ENCODE measurements at regions not wholly inside any gene's neighbourhood (a gene's known extent, or its start where the extent isn't known, plus 50 kb on each side); places are given as distances from the start of the nearest gene placed in this dataset.
"Not testable (repeated sequence)": the region's sequence is repeated elsewhere in the genome, so short reads cannot be mapped to it uniquely, and the experiment has no call there.

DNA sequence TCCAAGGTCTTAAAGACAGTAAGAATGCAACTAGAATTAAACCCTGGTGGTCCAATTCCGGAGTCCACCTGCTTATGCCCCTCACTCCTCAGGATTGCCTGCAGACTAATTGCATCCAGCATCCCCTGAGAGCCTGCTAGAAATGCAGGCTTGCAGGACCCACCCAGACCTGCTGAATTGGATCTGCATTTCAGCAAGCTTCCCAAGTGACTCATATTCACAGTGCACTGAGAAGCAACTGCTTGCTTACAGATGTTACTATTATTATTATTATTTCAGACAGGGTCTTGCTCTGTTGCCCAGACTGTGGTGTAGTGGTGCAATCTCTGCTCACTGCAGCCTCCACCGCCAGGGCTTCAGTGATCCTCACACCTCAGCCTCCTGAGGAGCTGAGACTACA is 83.5 kb upstream of the VGLL4 start:
- TF ChIP-seq, protein P1, sequence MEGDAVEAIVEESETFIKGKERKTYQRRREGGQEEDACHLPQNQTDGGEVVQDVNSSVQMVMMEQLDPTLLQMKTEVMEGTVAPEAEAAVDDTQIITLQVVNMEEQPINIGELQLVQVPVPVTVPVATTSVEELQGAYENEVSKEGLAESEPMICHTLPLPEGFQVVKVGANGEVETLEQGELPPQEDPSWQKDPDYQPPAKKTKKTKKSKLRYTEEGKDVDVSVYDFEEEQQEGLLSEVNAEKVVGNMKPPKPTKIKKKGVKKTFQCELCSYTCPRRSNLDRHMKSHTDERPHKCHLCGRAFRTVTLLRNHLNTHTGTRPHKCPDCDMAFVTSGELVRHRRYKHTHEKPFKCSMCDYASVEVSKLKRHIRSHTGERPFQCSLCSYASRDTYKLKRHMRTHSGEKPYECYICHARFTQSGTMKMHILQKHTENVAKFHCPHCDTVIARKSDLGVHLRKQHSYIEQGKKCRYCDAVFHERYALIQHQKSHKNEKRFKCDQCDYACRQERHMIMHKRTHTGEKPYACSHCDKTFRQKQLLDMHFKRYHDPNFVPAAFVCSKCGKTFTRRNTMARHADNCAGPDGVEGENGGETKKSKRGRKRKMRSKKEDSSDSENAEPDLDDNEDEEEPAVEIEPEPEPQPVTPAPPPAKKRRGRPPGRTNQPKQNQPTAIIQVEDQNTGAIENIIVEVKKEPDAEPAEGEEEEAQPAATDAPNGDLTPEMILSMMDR (IDR thresholded peaks at IDR 0.05; ENCODE audit: low read length, missing control alignments), result no peak
- H3K4me3 ChIP-seq (replicated peaks; ENCODE audit: low read depth, low read length), result no peak overlapping the region
- peak; percentile 2 for DNase-seq (ENCODE audit: low read depth)

DNA sequence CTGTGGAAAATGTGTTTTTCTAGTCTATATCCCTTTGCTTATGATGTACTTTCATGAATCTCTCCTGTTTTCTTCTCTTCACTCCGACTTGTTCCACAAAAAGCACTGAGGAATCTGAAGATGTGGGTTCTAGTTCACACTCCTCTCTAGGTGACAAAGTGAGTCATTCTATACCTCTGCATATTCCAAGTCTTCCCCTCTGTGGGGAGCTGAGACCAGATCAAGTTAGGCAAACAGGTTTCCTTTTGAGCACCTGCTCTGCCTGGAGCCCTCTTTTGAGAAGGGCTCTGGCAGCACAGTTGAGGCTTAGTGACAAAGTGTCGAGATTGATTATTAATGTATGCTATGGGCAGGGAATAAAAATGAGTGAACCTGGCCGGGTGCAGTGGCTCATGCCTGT is 82.4 kb upstream of the VGLL4 start:
- H3K4me3 ChIP-seq (replicated peaks; ENCODE audit: low read depth, low read length), result no peak overlapping the region
- TF ChIP-seq, protein P1 (IDR thresholded peaks at IDR 0.05; ENCODE audit: low read length, missing control alignments), result no peak
- DNase-seq (ENCODE audit: low read depth), result no peak

DNA sequence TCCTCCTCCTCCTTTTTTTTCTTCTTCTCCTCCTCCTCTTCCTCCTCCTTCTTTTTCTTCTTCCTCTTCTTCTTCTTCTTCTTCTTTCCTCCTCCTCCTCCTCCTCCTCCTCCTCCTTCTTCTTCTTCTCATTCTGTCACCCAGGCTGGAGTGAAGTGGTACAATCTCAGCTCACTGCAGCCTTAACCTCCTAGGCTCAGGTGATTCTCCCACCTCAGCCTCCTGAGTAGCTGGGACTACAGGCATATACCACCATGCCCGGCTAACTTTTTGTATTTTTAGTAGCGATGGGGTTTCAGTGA is 81.6 kb upstream of the VGLL4 start:
- DNase-seq (ENCODE audit: low read depth); H3K4me3 ChIP-seq (replicated peaks; ENCODE audit: low read depth, low read length): not testable (repeated sequence)

DNA sequence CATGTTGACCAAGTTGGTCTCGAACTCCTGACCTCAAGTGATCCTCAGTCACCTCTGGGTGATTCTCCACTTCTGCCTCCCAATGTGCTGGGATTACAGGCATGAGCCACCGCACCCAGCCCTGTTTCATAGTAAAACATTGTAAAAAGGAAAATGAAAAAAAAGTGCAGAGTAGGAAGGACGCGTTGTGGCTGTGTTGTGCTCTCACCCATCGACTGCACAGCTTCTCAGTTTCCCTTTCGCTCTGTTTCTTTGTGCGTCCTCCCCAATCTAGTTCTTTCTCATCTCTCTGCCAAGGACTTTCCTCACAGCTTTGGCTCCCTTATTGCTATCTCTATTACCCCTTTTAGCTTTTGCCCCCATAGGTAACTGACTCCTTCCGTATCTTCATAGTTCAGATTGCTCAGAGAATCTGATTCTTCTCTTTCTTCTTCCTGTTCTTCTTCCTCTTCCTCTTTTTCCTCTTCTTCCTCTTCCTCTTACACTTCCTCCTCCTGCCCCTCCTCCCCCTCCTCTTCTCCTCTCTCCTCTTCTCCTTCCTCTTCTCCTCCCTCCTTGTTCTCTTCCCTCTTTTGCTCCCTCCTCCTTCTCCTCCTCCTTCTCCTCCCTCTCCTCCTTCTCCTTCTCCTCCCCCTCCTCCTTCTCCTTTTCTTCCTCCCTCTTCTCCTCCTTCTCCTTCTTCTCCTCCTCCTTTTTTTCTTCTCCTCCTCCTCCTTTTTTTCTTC is 81.1 kb upstream of the VGLL4 start:
- no peak overlapping the region for H3K4me3 ChIP-seq (replicated peaks; ENCODE audit: low read depth, low read length)
- no peak for DNase-seq (ENCODE audit: low read depth)
- TF ChIP-seq, protein P1 (IDR thresholded peaks at IDR 0.05; ENCODE audit: low read length, missing control alignments), result no peak

DNA sequence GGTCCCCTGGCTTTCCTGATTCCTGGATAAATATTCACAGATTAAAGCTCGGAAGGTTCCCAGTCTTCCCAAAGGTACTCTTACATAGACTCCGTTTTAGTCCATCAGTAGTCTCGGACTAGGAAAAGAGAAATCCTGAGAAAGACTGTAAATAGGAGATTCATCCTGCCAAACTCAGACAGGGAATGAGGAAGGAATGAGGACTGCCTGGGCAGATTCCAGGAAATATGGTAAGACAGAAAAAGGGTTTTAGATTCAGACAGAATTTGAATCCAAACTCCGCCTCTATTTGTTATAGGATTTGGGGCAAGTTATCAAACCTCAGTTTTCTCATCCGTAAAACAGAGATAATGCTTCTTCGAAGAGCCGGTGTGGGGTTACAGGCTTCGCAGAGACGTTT is 77.8 kb upstream of the VGLL4 start:
- no peak for DNase-seq (ENCODE audit: low read depth)
- TF ChIP-seq, protein P1 (IDR thresholded peaks at IDR 0.05; ENCODE audit: low read length, missing control alignments), result no peak
- no peak overlapping the region for H3K4me3 ChIP-seq (replicated peaks; ENCODE audit: low read depth, low read length)

DNA sequence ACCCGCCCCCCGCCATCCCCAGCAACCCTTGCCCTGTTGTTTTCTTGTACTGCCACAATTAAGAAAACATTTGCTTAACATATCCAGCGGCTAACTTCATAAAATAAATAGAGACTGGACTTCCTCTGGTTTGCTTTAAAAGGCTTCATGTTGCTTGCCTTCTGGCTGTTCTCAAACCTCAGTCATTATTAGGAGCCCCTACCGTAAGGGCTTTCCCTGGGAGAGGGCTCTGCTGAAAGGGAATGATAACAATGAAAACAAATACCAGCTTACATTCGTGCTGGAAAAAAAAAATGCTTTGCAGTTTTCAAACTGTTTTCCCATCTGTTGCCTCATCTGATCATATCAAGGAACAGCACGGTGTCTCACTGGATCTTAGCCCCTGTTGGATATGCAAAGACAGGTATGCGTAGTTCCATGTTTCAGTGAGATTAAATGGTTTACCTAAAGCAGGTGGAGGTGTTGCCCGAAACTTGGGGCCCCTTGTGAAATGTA is 77.2 kb upstream of the VGLL4 start:
- DNase-seq (ENCODE audit: low read depth), result no peak
- peak overlapping the region; percentile 78 for H3K4me3 ChIP-seq (replicated peaks; ENCODE audit: low read depth, low read length)
- TF ChIP-seq, protein P1 (IDR thresholded peaks at IDR 0.05; ENCODE audit: low read length, missing control alignments), result no peak

DNA sequence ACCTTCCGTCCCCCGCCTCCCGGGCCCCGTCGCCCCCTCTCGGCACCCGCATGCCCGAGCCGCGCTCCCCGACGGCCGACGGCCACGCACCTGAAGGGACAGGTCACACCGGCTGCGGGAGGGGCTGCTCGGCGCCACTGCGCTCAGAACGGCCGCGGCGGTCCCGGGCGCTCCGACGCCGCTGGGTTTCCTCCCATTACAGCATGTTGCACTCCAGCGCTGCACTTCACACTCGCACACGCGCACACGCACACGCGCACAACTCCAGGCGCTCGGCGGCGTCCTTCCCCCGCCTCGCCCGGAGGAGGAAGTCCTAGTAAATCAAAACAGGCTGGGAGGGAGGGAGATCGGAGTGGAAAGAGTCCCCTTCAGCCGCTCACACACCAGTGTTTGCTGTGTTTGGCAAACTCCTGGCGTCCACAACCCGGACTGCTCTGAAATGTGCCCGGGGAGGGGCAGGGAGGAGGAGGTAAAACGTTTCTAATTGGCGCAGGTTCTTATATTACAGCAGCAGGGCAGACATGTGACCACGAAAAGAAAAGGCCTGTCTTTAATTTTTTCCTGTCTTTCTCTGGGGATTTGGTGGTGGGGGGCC is 76.7 kb upstream of the VGLL4 start:
- TF ChIP-seq, protein P1 (IDR thresholded peaks at IDR 0.05; ENCODE audit: low read length, missing control alignments), result no peak
- peak; percentile 71 for DNase-seq (ENCODE audit: low read depth)
- peak overlapping the region; percentile 78 for H3K4me3 ChIP-seq (replicated peaks; ENCODE audit: low read depth, low read length)

Data from fibroblast of pulmonary artery (primary cell).